Choroid plexus epithelial cell (primary cell): ENCODE measurements at regions not wholly inside any gene's neighbourhood (a gene's known extent, or its start where the extent isn't known, plus 50 kb on each side); places are given as distances from the start of the nearest gene placed in this dataset.

Experiments used
- DNase-seq: peaks from one replicate; pipeline ENCODE4 v3.0.0-alpha.2; 2010; ENCODE audit warnings: low read depth
- H3K4me3 ChIP-seq: 2 replicates; pipeline ENCODE4 v1.5.1; 2011; ENCODE audit warnings: low read depth, mild to moderate bottlenecking, control low read depth, low read length, moderate library complexity
- TF ChIP-seq, protein P1 (sequence below): conservative IDR thresholded peaks from 2 replicates; pipeline ENCODE4 v1.5.1; 2011; ENCODE audit warnings: low read depth, mild to moderate bottlenecking, control low read depth, inconsistent platforms, low read length, moderate library complexity

DNA sequence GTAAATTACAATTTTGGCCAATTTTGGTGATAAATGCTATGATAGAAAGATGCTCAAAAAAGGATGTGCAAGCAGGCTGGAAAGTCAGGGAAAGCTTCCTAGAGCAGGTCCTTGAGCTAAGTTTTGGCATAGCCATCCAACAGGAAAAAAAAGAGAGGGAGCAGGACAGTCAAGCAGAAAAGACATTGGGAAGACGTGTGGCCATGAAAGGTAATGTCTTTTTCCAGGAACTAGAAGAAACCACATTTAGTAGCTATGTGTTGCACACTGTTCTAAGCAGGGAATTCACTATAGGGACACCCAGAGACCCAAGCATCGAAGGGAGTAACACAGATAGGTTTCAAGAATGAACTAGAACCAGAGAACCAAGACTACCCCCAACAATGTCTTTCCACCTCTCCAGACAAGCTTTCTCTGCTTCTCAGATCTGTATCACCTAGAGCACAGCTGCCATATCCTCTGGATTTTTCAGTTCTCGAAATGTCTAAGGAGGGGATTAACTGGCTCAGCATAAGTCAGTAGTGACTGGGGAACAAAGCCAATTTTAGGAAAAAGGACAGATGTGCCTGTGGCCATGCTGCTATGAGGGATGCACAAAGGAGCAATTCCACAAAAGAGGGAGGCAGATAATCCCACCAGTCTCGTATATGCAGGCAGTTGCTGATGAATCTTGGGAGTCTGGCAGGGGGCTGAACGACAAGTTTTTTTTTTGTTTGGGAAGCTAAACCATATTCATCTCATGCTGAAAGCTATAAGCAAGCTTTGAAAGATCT, 97.1 kb upstream of the DAB1 start:
- no peak for DNase-seq
- TF ChIP-seq, protein P1, sequence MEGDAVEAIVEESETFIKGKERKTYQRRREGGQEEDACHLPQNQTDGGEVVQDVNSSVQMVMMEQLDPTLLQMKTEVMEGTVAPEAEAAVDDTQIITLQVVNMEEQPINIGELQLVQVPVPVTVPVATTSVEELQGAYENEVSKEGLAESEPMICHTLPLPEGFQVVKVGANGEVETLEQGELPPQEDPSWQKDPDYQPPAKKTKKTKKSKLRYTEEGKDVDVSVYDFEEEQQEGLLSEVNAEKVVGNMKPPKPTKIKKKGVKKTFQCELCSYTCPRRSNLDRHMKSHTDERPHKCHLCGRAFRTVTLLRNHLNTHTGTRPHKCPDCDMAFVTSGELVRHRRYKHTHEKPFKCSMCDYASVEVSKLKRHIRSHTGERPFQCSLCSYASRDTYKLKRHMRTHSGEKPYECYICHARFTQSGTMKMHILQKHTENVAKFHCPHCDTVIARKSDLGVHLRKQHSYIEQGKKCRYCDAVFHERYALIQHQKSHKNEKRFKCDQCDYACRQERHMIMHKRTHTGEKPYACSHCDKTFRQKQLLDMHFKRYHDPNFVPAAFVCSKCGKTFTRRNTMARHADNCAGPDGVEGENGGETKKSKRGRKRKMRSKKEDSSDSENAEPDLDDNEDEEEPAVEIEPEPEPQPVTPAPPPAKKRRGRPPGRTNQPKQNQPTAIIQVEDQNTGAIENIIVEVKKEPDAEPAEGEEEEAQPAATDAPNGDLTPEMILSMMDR: no peak
- H3K4me3 ChIP-seq: no peak overlapping the region

- DNase-seq: no peak
- TF ChIP-seq, protein P1: no peak
Observed at GRCh38 chr1:57518496-57518895, 94.6 kb upstream of the DAB1 start.

DNA sequence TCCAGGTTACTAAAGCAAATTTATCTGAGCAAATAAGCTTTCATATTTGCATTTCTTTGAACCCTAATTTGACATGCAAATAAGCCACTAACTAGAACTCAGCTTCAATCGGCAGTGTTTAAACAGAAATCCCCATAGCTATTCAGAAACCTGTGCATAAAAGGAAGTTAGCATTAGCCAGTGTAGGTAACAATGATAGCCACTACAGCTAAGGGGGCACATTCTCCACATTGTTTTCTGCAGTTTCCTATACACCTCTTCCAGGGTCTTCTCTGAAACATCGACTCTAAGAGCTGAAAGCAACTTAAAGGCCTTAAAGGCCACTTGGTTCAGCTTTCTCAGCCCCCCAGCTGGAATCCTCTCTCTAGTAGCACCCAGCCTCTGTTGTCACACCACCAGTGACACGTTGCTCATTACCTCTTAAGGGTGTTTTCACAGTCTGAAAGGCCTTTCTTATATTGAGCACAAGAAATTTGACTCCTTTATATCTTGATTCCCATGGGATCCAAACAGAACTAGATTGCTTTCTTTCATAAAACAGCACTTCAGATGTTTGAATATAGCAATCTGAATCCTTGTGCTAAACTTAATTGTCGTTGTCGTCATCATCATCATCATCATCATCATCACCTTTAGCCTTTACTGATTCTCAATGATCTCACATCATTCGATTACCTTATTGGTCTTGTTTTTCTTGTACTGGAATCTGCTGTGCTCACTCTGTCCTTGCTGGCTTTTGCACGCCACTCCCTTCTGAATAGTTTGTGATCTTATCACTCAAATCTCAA, 93.9 kb upstream of the DAB1 start:
- no peak overlapping the region for H3K4me3 ChIP-seq
- DNase-seq: no peak
- TF ChIP-seq, protein P1: no peak

More at GRCh38 chr1:57518496-57518895, 94.6 kb upstream of the DAB1 start:
- H3K4me3 ChIP-seq: no peak overlapping the region

- no peak overlapping the region for H3K4me3 ChIP-seq
- no peak for DNase-seq
- TF ChIP-seq, protein P1: no peak
Observed at GRCh38 chr1:57512386-57512785, 88.5 kb upstream of the DAB1 start.

DNA sequence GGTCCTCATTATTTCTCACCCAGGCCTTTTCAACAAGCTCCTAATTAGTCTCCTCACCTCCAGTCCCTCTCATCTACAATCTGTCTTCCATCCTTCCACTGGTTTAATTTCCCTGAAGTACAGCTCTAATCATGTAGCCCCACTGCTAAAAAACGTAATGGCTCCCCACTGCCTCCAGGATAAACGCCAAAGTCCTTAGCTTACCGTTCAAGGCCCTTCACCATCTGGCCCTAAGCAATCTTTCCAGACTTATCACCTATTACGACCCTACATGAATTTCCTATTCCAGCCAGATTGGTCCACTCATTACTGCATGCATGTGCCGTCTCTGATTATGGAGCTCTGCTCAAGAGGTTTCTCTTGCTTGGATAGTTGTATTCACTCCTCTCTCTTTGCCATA, 83.1 kb upstream of the DAB1 start:
- H3K4me3 ChIP-seq: no peak overlapping the region
- no peak for DNase-seq
- TF ChIP-seq, protein P1: no peak

DNA sequence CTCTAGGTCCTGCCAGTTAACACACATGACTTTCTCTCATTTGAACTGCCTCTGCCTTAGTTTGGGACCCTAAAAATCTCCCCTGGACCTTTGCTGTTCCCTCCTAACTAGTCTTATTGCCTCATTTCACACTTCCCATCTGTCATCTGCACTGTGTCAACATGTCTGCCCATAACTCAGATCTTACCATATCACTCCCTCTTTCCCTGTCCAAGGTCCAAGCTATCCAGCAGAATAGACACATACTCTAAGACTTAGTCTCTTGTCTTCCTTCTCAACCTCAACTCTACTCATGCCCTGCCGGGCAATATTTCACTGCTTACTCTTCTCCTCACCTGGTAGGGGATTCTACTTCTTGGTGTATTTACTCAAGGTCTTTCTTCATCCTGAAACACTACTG, 79.5 kb upstream of the DAB1 start:
- TF ChIP-seq, protein P1: no peak
- no peak for DNase-seq
- H3K4me3 ChIP-seq: no peak overlapping the region
